Lung (tissue), 11 donors: ENCODE measurements at regions not wholly inside any gene's neighbourhood (a gene's known extent, or its start where the extent isn't known, plus 50 kb on each side); places are given as distances from the start of the nearest gene placed in this dataset.

Experiments used
- ATAC-seq: fragments of 200-7000 bp; cut with Tn5 transposase; one replicate; pipeline ENCODE4 v1.9.1; 2020; ENCODE audit warnings: moderate number of reproducible peaks; ENCODE audit not compliant: insufficient read depth, low FRiP score
- DNase-seq, 3 donors: peaks; one replicate each; pipeline ENCODE4 v3.0.0-alpha.2; 2013 to 2017
- H3K27ac ChIP-seq, 2 donors: one replicate each; pipeline ENCODE4 v1.5.1; 2013; ENCODE audit warnings: mild to moderate bottlenecking in 2 of 2, moderate library complexity in 2 of 2, control low read depth in 1 of 2, inconsistent platforms in 1 of 2, low read depth in 1 of 2, low read length in 1 of 2
- H3K27me3 ChIP-seq, 3 donors: one replicate each; pipeline ENCODE4 v1.5.1; 2013; ENCODE audit warnings: low read length in 2 of 3; ENCODE audit not compliant: control insufficient read depth in 3 of 3, insufficient read depth in 3 of 3
- H3K36me3 ChIP-seq, 4 donors: one replicate each; pipeline ENCODE4 v1.5.1; 2013; ENCODE audit warnings: low read length in 4 of 4, mild to moderate bottlenecking in 1 of 4, moderate library complexity in 1 of 4; ENCODE audit not compliant: control insufficient read depth in 4 of 4, insufficient read depth in 4 of 4
- H3K4me1 ChIP-seq, 5 donors: one replicate each; pipeline ENCODE4 v1.5.1; 2013; ENCODE audit warnings: low read length in 5 of 5, mild to moderate bottlenecking in 2 of 5, moderate library complexity in 1 of 5; ENCODE audit not compliant: control insufficient read depth in 5 of 5, insufficient read depth in 5 of 5
- H3K4me3 ChIP-seq: one replicate; pipeline ENCODE4 v1.5.1; 2013; ENCODE audit warnings: mild to moderate bottlenecking, control low read depth, moderate library complexity
- H3K9ac ChIP-seq, 2 donors: one replicate each; pipeline ENCODE4 v1.5.1; 2013; ENCODE audit warnings: low read length in 2 of 2, control low read depth in 1 of 2; ENCODE audit not compliant: insufficient read depth in 1 of 2
- H3K9me3 ChIP-seq, 4 donors: one replicate each; pipeline ENCODE4 v1.5.1; 2013; ENCODE audit warnings: low read length in 3 of 4, mild to moderate bottlenecking in 1 of 4, moderate library complexity in 1 of 4; ENCODE audit not compliant: control insufficient read depth in 4 of 4, insufficient read depth in 3 of 4
- WGBS, 2 donors: extraction: QIAGEN DNeasy Blood & Tissue Kit; methylation state at CpG; one replicate each; pipeline ENCODE4 v1.1.7; 2013; 5-methylcytosine and 5-hydroxymethylcytosine counted together
- TF ChIP-seq, protein P1 (sequence below): IDR thresholded peaks from 2 replicates; pipeline ENCODE4 v1.5.1; 2012; ENCODE audit warnings: mild to moderate bottlenecking; ENCODE audit errors: control extremely low read depth, extremely low read depth
- donor health status: control.
- donor health status: control.
- donor health status: Bipolar disorder and iron deficiency.
- donor health status: healthy.
- donor health status: DM: yes; HTN: yes; CAD: no.

DNA sequence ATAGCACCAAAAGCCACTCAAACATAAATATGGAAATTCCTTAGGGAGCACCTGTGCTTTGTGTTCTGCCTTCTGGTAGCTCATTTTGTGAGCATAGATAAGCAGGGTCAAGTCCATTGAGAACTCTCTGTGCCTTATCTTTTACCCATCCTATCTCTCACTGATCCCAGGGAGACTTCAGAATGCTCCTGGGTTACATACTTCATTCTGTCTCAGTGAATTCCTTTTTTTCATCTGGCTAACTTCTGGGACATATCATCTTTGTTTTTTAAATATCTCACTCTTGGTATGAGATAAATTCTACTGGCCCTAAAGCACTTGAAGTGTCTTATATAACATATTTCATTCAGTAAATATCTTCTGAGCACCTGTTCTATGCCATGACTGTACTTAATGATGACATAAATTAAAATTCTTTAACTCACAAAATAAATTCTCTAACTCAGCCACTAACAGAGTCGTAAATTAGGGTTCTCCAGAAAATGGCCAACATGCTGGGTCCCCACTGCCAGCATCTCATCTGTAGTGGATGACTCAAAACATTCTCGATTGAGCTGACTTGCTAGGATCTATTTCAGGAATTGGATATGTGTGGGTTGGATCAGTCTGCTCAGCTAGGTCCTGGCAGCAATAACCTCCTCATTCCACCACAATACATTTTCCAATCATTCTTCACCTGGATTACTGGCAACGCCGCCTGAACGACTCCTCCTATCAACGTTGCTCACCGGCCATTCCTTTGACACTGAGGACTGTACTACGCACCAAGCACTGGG, 170.2 kb downstream of the FOXO1 start:
- DNase-seq: no peak
- H3K36me3 ChIP-seq: no peaks in the 10 kb centered on the region
- no peak for ATAC-seq
- no peak overlapping the region for H3K9ac ChIP-seq
- H3K9me3 ChIP-seq: no peaks in the 10 kb centered on the region
- TF ChIP-seq, protein P1, sequence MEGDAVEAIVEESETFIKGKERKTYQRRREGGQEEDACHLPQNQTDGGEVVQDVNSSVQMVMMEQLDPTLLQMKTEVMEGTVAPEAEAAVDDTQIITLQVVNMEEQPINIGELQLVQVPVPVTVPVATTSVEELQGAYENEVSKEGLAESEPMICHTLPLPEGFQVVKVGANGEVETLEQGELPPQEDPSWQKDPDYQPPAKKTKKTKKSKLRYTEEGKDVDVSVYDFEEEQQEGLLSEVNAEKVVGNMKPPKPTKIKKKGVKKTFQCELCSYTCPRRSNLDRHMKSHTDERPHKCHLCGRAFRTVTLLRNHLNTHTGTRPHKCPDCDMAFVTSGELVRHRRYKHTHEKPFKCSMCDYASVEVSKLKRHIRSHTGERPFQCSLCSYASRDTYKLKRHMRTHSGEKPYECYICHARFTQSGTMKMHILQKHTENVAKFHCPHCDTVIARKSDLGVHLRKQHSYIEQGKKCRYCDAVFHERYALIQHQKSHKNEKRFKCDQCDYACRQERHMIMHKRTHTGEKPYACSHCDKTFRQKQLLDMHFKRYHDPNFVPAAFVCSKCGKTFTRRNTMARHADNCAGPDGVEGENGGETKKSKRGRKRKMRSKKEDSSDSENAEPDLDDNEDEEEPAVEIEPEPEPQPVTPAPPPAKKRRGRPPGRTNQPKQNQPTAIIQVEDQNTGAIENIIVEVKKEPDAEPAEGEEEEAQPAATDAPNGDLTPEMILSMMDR: no peak
- no peak overlapping the region for H3K27ac ChIP-seq
- H3K4me3 ChIP-seq: no peak overlapping the region
- peaks cover 0 to 7% (median 0%) of the 10 kb centered on the region in 5 donors for H3K4me1 ChIP-seq
- 94 to 96% methylated on average over 8 of the region's 8 CpGs for WGBS, 2 donors
- no peaks in the 10 kb centered on the region for H3K27me3 ChIP-seq

GRCh38 chr13:40498461-40498860, 168.0 kb downstream of the FOXO1 start:
- no peak overlapping the region for H3K4me3 ChIP-seq
- ATAC-seq (no peak), DNase-seq (no peak)
- H3K4me1 ChIP-seq: peaks cover 0 to 7% (median 0%) of the 10 kb centered on the region in 5 donors
- H3K9me3 ChIP-seq: no peaks in the 10 kb centered on the region
- TF ChIP-seq, protein P1: no peak
- 80 to 89% methylated on average over 4 of the region's 4 CpGs for whole genome bisulfite sequencing, 2 donors
- no peaks in the 10 kb centered on the region for H3K27me3 ChIP-seq
- H3K36me3 ChIP-seq: no peaks in the 10 kb centered on the region
- H3K9ac ChIP-seq: no peak overlapping the region
- H3K27ac ChIP-seq: no peak overlapping the region

- H3K27ac ChIP-seq: no peak overlapping the region
These were observed 164.2 kb downstream of the FOXO1 start for GRCh38 chr13:40502236-40502635.

More at GRCh38 chr13:40502236-40502635, 164.2 kb downstream of the FOXO1 start:
- no peaks in the 10 kb centered on the region for H3K36me3 ChIP-seq
- H3K9ac ChIP-seq: no peak overlapping the region
- TF ChIP-seq, protein P1: no peak
- ATAC-seq (no peak), DNase-seq (no peak)
- 84 to 88% methylated on average over 3 of the region's 3 CpGs for WGBS, 2 donors
- H3K4me1 ChIP-seq: peaks cover 0 to 8% (median 0%) of the 10 kb centered on the region in 5 donors
- H3K4me3 ChIP-seq: no peak overlapping the region
- no peaks in the 10 kb centered on the region for H3K27me3 ChIP-seq
- no peaks in the 10 kb centered on the region for H3K9me3 ChIP-seq
